ENCODE measurements at regions not wholly inside any gene's neighbourhood (a gene's known extent, or its start where the extent isn't known, plus 50 kb on each side); places are given as distances from the start of the nearest gene placed in this dataset.

DNA sequence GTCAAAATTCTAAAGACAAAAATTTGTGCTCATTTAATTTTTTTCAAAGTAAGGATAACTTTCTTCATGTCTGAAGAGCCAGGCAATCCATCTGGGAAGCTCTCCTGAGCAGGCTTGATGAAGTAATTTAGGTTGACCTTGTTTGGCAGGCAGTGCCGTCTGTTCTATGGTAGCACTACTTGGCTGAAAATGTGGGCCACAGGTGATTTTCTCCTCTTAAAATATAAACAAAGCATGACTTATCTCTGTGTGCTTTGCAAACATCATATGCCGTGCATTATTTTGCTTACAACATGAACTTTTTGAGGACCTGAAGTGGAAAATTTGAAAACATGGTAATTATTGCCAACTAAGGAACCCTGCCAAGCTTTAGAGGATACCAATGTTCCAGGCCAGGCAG is 143.2 kb downstream of the RAP2B start:
- Histone ChIP-seq H3K4me1 (ENCODE audit: control insufficient read depth, low read length) (no peaks in the 10 kb centered on the region), H3K4me2 (ENCODE audit: low read length) (no peak overlapping the region), H3K79me2 (ENCODE audit: control insufficient read depth, low read length) (no peaks in the 10 kb centered on the region), H3K27me3 (ENCODE audit: control insufficient read depth, low read length) (no peaks in the 10 kb centered on the region), H3K27ac (ENCODE audit: low read depth, low read length) (no peak overlapping the region), H3K9me2 (replicated peaks; ENCODE audit: control insufficient read depth, low read length) (no peaks in the 10 kb centered on the region), H3F3A (ENCODE audit: control insufficient read depth, insufficient read depth) (no peaks in the 10 kb centered on the region), H3K9me3 (ENCODE audit: control insufficient read depth, insufficient read depth, low read length) (no peaks in the 10 kb centered on the region), H4K20me1 (ENCODE audit: control insufficient read depth, insufficient read depth, low read depth, low read length) (no peaks in the 10 kb centered on the region), H3K36me3 (ENCODE audit: control insufficient read depth, low read length) (no peaks in the 10 kb centered on the region), H3K4me3 (ENCODE audit: low read length) (no peak overlapping the region)
- no peak for TF ChIP-seq EZH2phosphoT487 (IDR thresholded peaks at IDR 0.05; ENCODE audit: borderline replicate concordance, low read length)
- TF ChIP-seq, protein P1, sequence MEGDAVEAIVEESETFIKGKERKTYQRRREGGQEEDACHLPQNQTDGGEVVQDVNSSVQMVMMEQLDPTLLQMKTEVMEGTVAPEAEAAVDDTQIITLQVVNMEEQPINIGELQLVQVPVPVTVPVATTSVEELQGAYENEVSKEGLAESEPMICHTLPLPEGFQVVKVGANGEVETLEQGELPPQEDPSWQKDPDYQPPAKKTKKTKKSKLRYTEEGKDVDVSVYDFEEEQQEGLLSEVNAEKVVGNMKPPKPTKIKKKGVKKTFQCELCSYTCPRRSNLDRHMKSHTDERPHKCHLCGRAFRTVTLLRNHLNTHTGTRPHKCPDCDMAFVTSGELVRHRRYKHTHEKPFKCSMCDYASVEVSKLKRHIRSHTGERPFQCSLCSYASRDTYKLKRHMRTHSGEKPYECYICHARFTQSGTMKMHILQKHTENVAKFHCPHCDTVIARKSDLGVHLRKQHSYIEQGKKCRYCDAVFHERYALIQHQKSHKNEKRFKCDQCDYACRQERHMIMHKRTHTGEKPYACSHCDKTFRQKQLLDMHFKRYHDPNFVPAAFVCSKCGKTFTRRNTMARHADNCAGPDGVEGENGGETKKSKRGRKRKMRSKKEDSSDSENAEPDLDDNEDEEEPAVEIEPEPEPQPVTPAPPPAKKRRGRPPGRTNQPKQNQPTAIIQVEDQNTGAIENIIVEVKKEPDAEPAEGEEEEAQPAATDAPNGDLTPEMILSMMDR (IDR thresholded peaks at IDR 0.05; ENCODE audit: low read depth, low read length, poor library complexity, severe bottlenecking), result no peak

DNA sequence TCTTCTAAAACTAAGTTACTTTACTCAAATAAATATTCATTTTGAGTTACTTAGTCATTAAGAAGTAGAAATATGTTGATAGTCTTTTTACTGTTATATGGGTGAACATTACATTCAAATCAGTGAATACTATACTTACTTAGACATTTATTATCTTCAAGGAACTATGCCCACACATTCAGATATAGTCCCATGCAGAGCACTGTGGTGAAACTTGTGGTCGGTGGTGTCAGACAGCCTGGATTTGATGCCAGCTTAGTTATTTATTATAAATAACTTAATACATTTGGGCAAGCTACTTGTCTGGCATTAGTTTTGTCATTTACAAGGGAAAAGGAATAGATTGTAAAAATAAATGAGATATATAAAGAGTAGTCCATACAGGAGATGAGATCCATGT is 149.5 kb downstream of the RAP2B start:
- Histone ChIP-seq H3K4me2 (ENCODE audit: low read length) (no peak overlapping the region), H3K4me1 (ENCODE audit: control insufficient read depth, low read length) (no peaks in the 10 kb centered on the region), H3K27ac (ENCODE audit: low read depth, low read length) (no peak overlapping the region), H3K9me2 (replicated peaks; ENCODE audit: control insufficient read depth, low read length) (no peaks in the 10 kb centered on the region), H3K36me3 (ENCODE audit: control insufficient read depth, low read length) (no peaks in the 10 kb centered on the region), H3K79me2 (ENCODE audit: control insufficient read depth, low read length) (no peaks in the 10 kb centered on the region), H3K9me3 (ENCODE audit: control insufficient read depth, insufficient read depth, low read length) (no peaks in the 10 kb centered on the region), H3F3A (ENCODE audit: control insufficient read depth, insufficient read depth) (no peaks in the 10 kb centered on the region), H3K27me3 (ENCODE audit: control insufficient read depth, low read length) (no peaks in the 10 kb centered on the region), H3K4me3 (ENCODE audit: low read length) (no peak overlapping the region), H4K20me1 (ENCODE audit: control insufficient read depth, insufficient read depth, low read depth, low read length) (no peaks in the 10 kb centered on the region)
- TF ChIP-seq, protein P1 (IDR thresholded peaks at IDR 0.05; ENCODE audit: low read depth, low read length, poor library complexity, severe bottlenecking), result no peak
- no peak for TF ChIP-seq EZH2phosphoT487 (IDR thresholded peaks at IDR 0.05; ENCODE audit: borderline replicate concordance, low read length)

DNA sequence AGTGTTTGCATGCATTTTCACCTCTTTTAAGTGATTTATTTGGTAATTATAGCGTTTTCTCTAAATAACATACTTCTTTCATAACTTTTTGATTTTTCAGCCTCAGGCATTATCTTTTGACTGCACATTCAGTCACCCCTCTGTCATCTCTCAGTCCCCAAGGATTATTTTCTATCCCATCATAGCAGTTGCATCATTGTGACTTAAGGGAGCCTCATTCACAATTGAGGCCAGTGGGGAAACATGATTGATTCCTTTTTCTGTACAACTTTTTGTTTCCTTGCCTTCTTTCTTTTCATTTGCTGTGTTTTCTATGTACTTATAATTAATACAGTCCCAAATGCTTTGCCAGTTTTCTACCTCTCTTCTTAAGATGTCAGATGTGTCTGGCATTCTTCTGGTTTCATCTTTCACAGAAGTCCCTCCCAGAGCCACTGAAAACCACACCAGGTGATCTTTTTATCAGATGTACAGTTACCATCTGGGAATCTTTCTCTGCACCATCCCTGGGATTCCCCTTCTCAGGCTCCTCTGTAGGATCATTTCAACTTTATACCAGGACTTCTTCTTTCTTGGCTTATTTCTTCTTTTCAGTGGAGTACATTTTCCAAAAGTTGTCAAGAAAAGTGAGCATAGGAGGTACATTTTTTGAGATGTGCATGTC is 151.4 kb downstream of the RAP2B start:
- H3K4me1 ChIP-seq (ENCODE audit: control insufficient read depth, low read length), result no peaks in the 10 kb centered on the region
- no peaks in the 10 kb centered on the region for H3K9me2 ChIP-seq (replicated peaks; ENCODE audit: control insufficient read depth, low read length)
- no peaks in the 10 kb centered on the region for H3K36me3 ChIP-seq (ENCODE audit: control insufficient read depth, low read length)
- H3F3A ChIP-seq (ENCODE audit: control insufficient read depth, insufficient read depth), result no peaks in the 10 kb centered on the region
- TF ChIP-seq EZH2phosphoT487 (IDR thresholded peaks at IDR 0.05; ENCODE audit: borderline replicate concordance, low read length), result no peak
- TF ChIP-seq, protein P1 (IDR thresholded peaks at IDR 0.05; ENCODE audit: low read depth, low read length, poor library complexity, severe bottlenecking), result no peak
- no peaks in the 10 kb centered on the region for H3K79me2 ChIP-seq (ENCODE audit: control insufficient read depth, low read length)
- H3K9me3 ChIP-seq (ENCODE audit: control insufficient read depth, insufficient read depth, low read length), result no peaks in the 10 kb centered on the region
- no peaks in the 10 kb centered on the region for H3K27me3 ChIP-seq (ENCODE audit: control insufficient read depth, low read length)
- H3K4me3 ChIP-seq (ENCODE audit: low read length), result no peak overlapping the region
- H4K20me1 ChIP-seq (ENCODE audit: control insufficient read depth, insufficient read depth, low read depth, low read length), result no peaks in the 10 kb centered on the region
- H3K27ac ChIP-seq (ENCODE audit: low read depth, low read length), result no peak overlapping the region
- no peak overlapping the region for H3K4me2 ChIP-seq (ENCODE audit: low read length)
